Loucy (cell line): ENCODE measurements at regions not wholly inside any gene's neighbourhood (a gene's known extent, or its start where the extent isn't known, plus 50 kb on each side); places are given as distances from the start of the nearest gene placed in this dataset.

ENCODE experiments used
- EZH2phosphoT487 ChIP-seq: fragments of 200-600 bp; IDR thresholded peaks from 2 replicates; pipeline ENCODE4 v1.6.1; 2018; ENCODE audit warnings: antibody characterized with exemption, mild to moderate bottlenecking, moderate library complexity, borderline replicate concordance
- TF ChIP-seq, protein P1 (sequence below): fragments of 200-600 bp; sonication (generic); conservative IDR thresholded peaks from 2 replicates; pipeline ENCODE4 v1.5.1; 2014; ENCODE audit warnings: mild to moderate bottlenecking, antibody characterized with exemption, low read length

DNA sequence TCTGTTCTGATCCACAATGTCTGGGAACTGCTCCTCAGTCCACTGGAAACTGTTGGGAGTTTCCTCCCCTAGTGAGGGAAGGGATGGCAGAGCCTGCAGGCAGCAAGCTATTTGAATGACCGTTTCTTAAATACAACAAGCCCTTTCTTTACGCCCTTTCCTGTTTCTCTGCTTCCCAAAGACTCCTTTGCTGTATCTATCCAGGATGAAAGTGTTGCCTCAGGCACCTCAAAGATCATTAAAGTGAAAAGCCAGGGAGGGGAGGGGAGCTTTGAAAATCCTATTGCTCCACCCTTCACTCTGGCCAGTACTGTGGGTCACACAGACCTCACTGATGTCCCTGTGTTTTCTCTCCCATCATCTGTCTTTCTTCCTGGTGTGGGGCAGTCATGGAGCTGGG, 213.1 kb downstream of the RNF144B start:
- TF ChIP-seq, protein P1, sequence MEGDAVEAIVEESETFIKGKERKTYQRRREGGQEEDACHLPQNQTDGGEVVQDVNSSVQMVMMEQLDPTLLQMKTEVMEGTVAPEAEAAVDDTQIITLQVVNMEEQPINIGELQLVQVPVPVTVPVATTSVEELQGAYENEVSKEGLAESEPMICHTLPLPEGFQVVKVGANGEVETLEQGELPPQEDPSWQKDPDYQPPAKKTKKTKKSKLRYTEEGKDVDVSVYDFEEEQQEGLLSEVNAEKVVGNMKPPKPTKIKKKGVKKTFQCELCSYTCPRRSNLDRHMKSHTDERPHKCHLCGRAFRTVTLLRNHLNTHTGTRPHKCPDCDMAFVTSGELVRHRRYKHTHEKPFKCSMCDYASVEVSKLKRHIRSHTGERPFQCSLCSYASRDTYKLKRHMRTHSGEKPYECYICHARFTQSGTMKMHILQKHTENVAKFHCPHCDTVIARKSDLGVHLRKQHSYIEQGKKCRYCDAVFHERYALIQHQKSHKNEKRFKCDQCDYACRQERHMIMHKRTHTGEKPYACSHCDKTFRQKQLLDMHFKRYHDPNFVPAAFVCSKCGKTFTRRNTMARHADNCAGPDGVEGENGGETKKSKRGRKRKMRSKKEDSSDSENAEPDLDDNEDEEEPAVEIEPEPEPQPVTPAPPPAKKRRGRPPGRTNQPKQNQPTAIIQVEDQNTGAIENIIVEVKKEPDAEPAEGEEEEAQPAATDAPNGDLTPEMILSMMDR: no peak
- TF ChIP-seq EZH2phosphoT487: no peak
